GM12878 (cell line): ENCODE measurements at regions not wholly inside any gene's neighbourhood (a gene's known extent, or its start where the extent isn't known, plus 50 kb on each side); places are given as distances from the start of the nearest gene placed in this dataset.

ENCODE experiments used
- ATAC-seq: fragments of 200-7000 bp; cut with Tn5 transposase; 3 replicates; pipeline ENCODE4 v1.9.1; 2020; ENCODE audit warnings: mild to moderate bottlenecking, moderate library complexity
- BruUV-seq: library from RNA; stranded (reverse); fragments of 400-500 nt; replicated peaks from 2 replicates; lab custom pipeline; 2021; lab: Mats Ljungman, UMichigan
- CTCF ChIA-PET: fragments of 300-600 bp; sonication (Branson Sonifier 250); formaldehyde crosslinking; extraction: SDS; loops from one replicate; lab custom pipeline; 2021; ENCODE audit warnings: inconsistent platforms; lab: Yijun Ruan, JAX
- POLR2A ChIA-PET: fragments of 350-600 bp; formaldehyde crosslinking; extraction: SDS; loops from one replicate; lab custom pipeline; 2021; ENCODE audit warnings: inconsistent platforms; lab: Charles Lee
- RAD21 ChIA-PET: fragments of 300-600 bp; sonication (Branson Sonifier 250); formaldehyde crosslinking; loops from one replicate; lab custom pipeline; 2023; ENCODE audit warnings: antibody characterized with exemption; ENCODE audit not compliant: unreplicated experiment; lab: Charles Lee
- SMC1A ChIA-PET: fragments of 300-600 bp; sonication (Branson Sonifier 250); formaldehyde crosslinking; loops from one replicate; lab custom pipeline; 2023; ENCODE audit not compliant: unreplicated experiment, uncharacterized antibody; lab: Charles Lee
- DNase-seq: peaks from one replicate; pipeline ENCODE4 v3.0.0-alpha.2; 2011; ENCODE audit warnings: low read depth, low spot score
- FAIRE-seq: peaks from 3 replicates; lab custom pipeline; 2011; peaks lifted over from hg19 to GRCh38; lab: Jason Lieb, UNC
- H2AFZ ChIP-seq: 2 replicates; pipeline ENCODE4 v1.6.0; 2011; ENCODE audit warnings: low read depth, low read length, control low read depth; ENCODE audit not compliant: control insufficient read depth
- H3K27ac ChIP-seq: 2 replicates; pipeline ENCODE4 v1.5.1; 2011; ENCODE audit warnings: control low read depth; ENCODE audit not compliant: control insufficient read depth, insufficient read depth
- H3K27me3 ChIP-seq, 2 experiments: replicated peaks in 1 of 2; 2 replicates each; pipeline versions ENCODE4 v1.6.0 to v1.6.1; 2011; ENCODE audit warnings: low read length in 1 of 2; ENCODE audit not compliant: control insufficient read depth in 2 of 2, insufficient read depth in 2 of 2
- H3K36me3 ChIP-seq, 2 experiments: 2 replicates each; pipeline ENCODE4 v1.5.1; 2011; ENCODE audit warnings: low read length in 1 of 2; ENCODE audit not compliant: control insufficient read depth in 2 of 2, insufficient read depth in 2 of 2
- H3K4me1 ChIP-seq: 2 replicates; pipeline ENCODE4 v1.6.1; 2011; ENCODE audit warnings: mild to moderate bottlenecking, low read length, moderate library complexity, mixed read lengths; ENCODE audit not compliant: control insufficient read depth, insufficient read depth
- H3K4me2 ChIP-seq: 2 replicates; pipeline ENCODE4 v1.6.0; 2011; ENCODE audit warnings: control low read depth; ENCODE audit not compliant: control insufficient read depth, insufficient read depth
- H3K4me3 ChIP-seq: fragments of 200-600 bp; sonication (generic); 2 replicates; pipeline ENCODE4 v1.5.1; 2016
- H3K79me2 ChIP-seq: 2 replicates; pipeline ENCODE4 v1.6.0; 2011; ENCODE audit warnings: low read length; ENCODE audit not compliant: control insufficient read depth, insufficient read depth
- H3K9ac ChIP-seq: 2 replicates; pipeline ENCODE4 v1.8.0; 2011; ENCODE audit warnings: low read length, control low read depth, mixed read lengths; ENCODE audit not compliant: control insufficient read depth, insufficient read depth
- H3K9me3 ChIP-seq: replicated peaks from 3 replicates; pipeline ENCODE4 v1.5.1; 2011; ENCODE audit warnings: mild to moderate bottlenecking, low read length; ENCODE audit not compliant: control insufficient read depth, insufficient read depth
- H4K20me1 ChIP-seq: 2 replicates; pipeline ENCODE4 v1.6.0; 2011; ENCODE audit not compliant: control insufficient read depth, insufficient read depth
- CHD2 ChIP-seq: IDR thresholded peaks from 2 replicates; pipeline ENCODE4 v1.6.1; 2011; ENCODE audit warnings: low read depth, low read length, improper control_type of control experiment, borderline replicate concordance
- FOXM1 ChIP-seq: IDR thresholded peaks from 2 replicates; pipeline ENCODE4 v1.6.1; 2012; ENCODE audit warnings: low read depth, mild to moderate bottlenecking, inconsistent platforms, low read length, moderate library complexity
- IRF4 ChIP-seq: IDR thresholded peaks from 2 replicates; pipeline ENCODE4 v1.6.1; 2011; ENCODE audit warnings: low read depth, low read length
- JUNB ChIP-seq: IDR thresholded peaks from 2 replicates; pipeline ENCODE4 v1.6.1; 2016; ENCODE audit warnings: antibody characterized with exemption, mild to moderate bottlenecking
- KAT2A ChIP-seq: conservative IDR thresholded peaks from 2 replicates; pipeline ENCODE4 v1.6.1; 2011; ENCODE audit warnings: low read depth, low read length; ENCODE audit not compliant: control insufficient read depth
- NBN ChIP-seq: fragments of 450-650 bp; IDR thresholded peaks from 2 replicates; pipeline ENCODE4 v1.6.1; 2016
- NFIC ChIP-seq: IDR thresholded peaks from 2 replicates; pipeline ENCODE4 v1.6.1; 2012; ENCODE audit warnings: low read depth, mild to moderate bottlenecking, inconsistent platforms, low read length, moderate library complexity
- NFYA ChIP-seq: IDR thresholded peaks from 2 replicates; pipeline ENCODE4 v1.6.1; 2011; ENCODE audit warnings: low read depth, mild to moderate bottlenecking, low read length, improper control_type of control experiment, borderline replicate concordance
- NR2C1 ChIP-seq: fragments of 450-650 bp; IDR thresholded peaks from 2 replicates; pipeline ENCODE4 v1.6.1; 2017; ENCODE audit warnings: antibody characterized with exemption, mild to moderate bottlenecking, moderate library complexity
- PAX8 ChIP-seq: fragments of 450-650 bp; IDR thresholded peaks from 2 replicates; pipeline ENCODE4 v1.6.1; 2017; ENCODE audit warnings: mild to moderate bottlenecking, moderate library complexity
- POLR2A ChIP-seq: IDR thresholded peaks from 2 replicates; pipeline ENCODE4 v1.6.1; 2011; ENCODE audit warnings: low read depth, mild to moderate bottlenecking, low read length
- POLR2AphosphoS2 ChIP-seq: IDR thresholded peaks from 2 replicates; pipeline ENCODE4 v1.6.1; 2011; ENCODE audit warnings: low read depth, mild to moderate bottlenecking, low read length, improper control_type of control experiment, moderate library complexity
- PRDM15 ChIP-seq: fragments of 450-650 bp; formaldehyde crosslinking; IDR thresholded peaks from 2 replicates; pipeline ENCODE4 v1.4.0; 2020; ENCODE audit warnings: mild to moderate bottlenecking, moderate library complexity
- SIX5 ChIP-seq: IDR thresholded peaks from 2 replicates; pipeline ENCODE4 v1.6.1; 2011; ENCODE audit warnings: mild to moderate bottlenecking, low read depth, low read length, moderate library complexity; ENCODE audit not compliant: severe bottlenecking
- TCF3 ChIP-seq: IDR thresholded peaks from 2 replicates; pipeline ENCODE4 v1.6.1; 2012; ENCODE audit warnings: low read depth, mild to moderate bottlenecking, low read length, borderline replicate concordance; ENCODE audit not compliant: insufficient read depth
- ZNF687 ChIP-seq: fragments of 450-650 bp; IDR thresholded peaks from 2 replicates; pipeline ENCODE4 v1.6.1; 2017; ENCODE audit warnings: mild to moderate bottlenecking, moderate library complexity
- WGBS: methylation state at CpG from one replicate; pipeline ENCODE4 v1.1.6; 2016; ENCODE audit warnings: low lambda C conversion rate; ENCODE audit not compliant: insufficient replicate concordance, insufficient coverage; ENCODE audit errors: missing lambda C conversion rate; 5-methylcytosine and 5-hydroxymethylcytosine counted together
- in situ Hi-C: fragments of 300-500 bp; cut with MboI; formaldehyde crosslinking; loops from 9 replicates; pipeline ENCODE4 v1.14.3; 2018; ENCODE audit warnings: mixed read lengths
- intact Hi-C: fragments of 100-400 bp; cut with micrococcal nuclease; formaldehyde crosslinking; loops from one replicate; pipeline ENCODE4 v1.14.2; 2022; ENCODE audit not compliant: unreplicated experiment

DNA sequence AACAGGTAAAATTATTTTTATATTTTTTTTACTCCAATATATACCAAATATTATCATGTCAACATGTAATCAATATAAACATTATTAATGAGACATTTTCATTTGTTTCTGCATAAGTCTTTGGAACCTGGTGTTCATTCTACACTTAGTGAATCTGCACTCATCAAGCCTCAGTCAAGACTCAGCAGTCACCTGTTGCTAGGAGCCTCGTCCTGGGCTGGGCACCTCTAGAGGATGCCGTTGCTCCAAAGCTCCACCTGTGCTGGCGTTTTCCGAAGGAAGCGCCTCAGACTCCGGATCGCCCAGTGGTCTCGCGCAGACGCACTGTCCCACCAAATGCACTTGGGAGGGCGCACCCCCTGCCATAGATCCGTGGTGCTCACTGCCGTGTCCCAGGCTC lies 604.7 kb upstream of the MKI67 start:
- DNase-seq (no peak), ATAC-seq (no peak), FAIRE-seq (no peak)
- in situ Hi-C loops = no loop called here
- no TSS peak for BruUV-seq
- POLR2A ChIA-PET = no interaction called here
- CTCF ChIA-PET = no interaction called here
- Histone ChIP-seq H3K9me3 (no peaks in the 10 kb centered on the region), H2AFZ (no peak overlapping the region), H3K27me3 (no peaks in the 10 kb centered on the region), H3K4me2 (no peak overlapping the region), H3K9ac (no peak overlapping the region), H3K4me1 (no peaks in the 10 kb centered on the region), H3K79me2 (no peaks in the 10 kb centered on the region), H4K20me1 (no peaks in the 10 kb centered on the region), H3K4me3 (no peak overlapping the region), H3K36me3 (no peaks in the 10 kb centered on the region), H3K27ac (no peak overlapping the region)
- RAD21 ChIA-PET = no interaction called here
- intact Hi-C loops = no loop called here
- SMC1A ChIA-PET = no interaction called here
- 56% methylated on average over 13 of the region's 13 CpGs for WGBS
- TF ChIP-seq IRF4 = no peak
- no peak for TF ChIP-seq PRDM15 (CRISPR knock-in tag)
- TF ChIP-seq PAX8 = no peak
- TF ChIP-seq KAT2A = no peak
- no peak for TF ChIP-seq NFIC
- no peak for TF ChIP-seq ZNF687
- TF ChIP-seq TCF3 = no peak
- no peak for TF ChIP-seq CHD2
- TF ChIP-seq JUNB = no peak
- TF ChIP-seq NFYA = no peak
- no peak for TF ChIP-seq POLR2AphosphoS2
- no peak for TF ChIP-seq NR2C1
- TF ChIP-seq SIX5 = no peak
- TF ChIP-seq POLR2A = no peak
- TF ChIP-seq FOXM1 = no peak
- TF ChIP-seq NBN = no peak
